Gastroesophageal sphincter (tissue), 4 donors: ENCODE measurements at regions not wholly inside any gene's neighbourhood (a gene's known extent, or its start where the extent isn't known, plus 50 kb on each side); places are given as distances from the start of the nearest gene placed in this dataset.

Source experiments
- ATAC-seq: fragments of 150-250 bp; one replicate; pipeline ENCODE4 v1.9.1; 2016; ENCODE audit warnings: mild to moderate bottlenecking, moderate library complexity
- H3K27ac ChIP-seq, 4 donors: fragments of 200-600 bp; sonication (generic) in 3 of 4; 1 replicate in 3 of 4; 2 replicates in 1 of 4; pipeline ENCODE4 v1.5.1; 2016 to 2019
- H3K27me3 ChIP-seq: fragments of 200-600 bp; sonication (generic); one replicate; pipeline ENCODE4 v1.5.1; 2019
- H3K36me3 ChIP-seq, 2 donors: fragments of 200-600 bp; sonication (generic); one replicate each; pipeline ENCODE4 v1.5.1; 2019; ENCODE audit warnings: control low read depth in 1 of 2
- H3K4me1 ChIP-seq, 3 donors: fragments of 200-600 bp; sonication (generic); 1 replicate in 2 of 3; 2 replicates in 1 of 3; pipeline ENCODE4 v1.5.1; 2016 to 2019; ENCODE audit warnings: control low read depth in 2 of 3
- H3K4me3 ChIP-seq, 2 donors: fragments of 200-600 bp; sonication (generic); one replicate each; pipeline ENCODE4 v1.5.1; 2019; ENCODE audit warnings: mild to moderate bottlenecking in 1 of 2, moderate library complexity in 1 of 2
- H3K9me3 ChIP-seq, 3 donors: fragments of 200-600 bp; sonication (generic); one replicate each; pipeline ENCODE4 v1.5.1; 2017 to 2019; ENCODE audit warnings: control low read depth in 2 of 3
- EP300 ChIP-seq: sonication (generic); formaldehyde crosslinking; IDR thresholded peaks from one replicate; pipeline ENCODE4 v1.6.1; 2017; ENCODE audit warnings: antibody characterized with exemption, mild to moderate bottlenecking
- POLR2A ChIP-seq, 2 donors: fragments of 450-650 bp; IDR thresholded peaks; one replicate each; pipeline ENCODE4 v1.6.1; 2017; ENCODE audit warnings: antibody characterized with exemption in 2 of 2, mild to moderate bottlenecking in 2 of 2, moderate library complexity in 1 of 2
- POLR2AphosphoS5 ChIP-seq: sonication (generic); formaldehyde crosslinking; IDR thresholded peaks from one replicate; pipeline ENCODE4 v1.6.1; 2017; ENCODE audit warnings: antibody characterized with exemption
- whole genome bisulfite sequencing, 2 donors: methylation state at CpG; one replicate each; pipeline ENCODE4 v1.1.5; 2018; ENCODE audit warnings: low coverage in 1 of 2; 5-methylcytosine and 5-hydroxymethylcytosine counted together
- TF ChIP-seq, protein P1 (sequence below), 4 experiments: fragments of 200-600 bp in 2 of 4; fragments of 450-650 bp in 2 of 4; sonication (generic) in 1 of 4; IDR thresholded peaks; one replicate each; pipeline ENCODE4 v1.5.1; 2017 to 2019; ENCODE audit warnings: antibody characterized with exemption in 4 of 4, mild to moderate bottlenecking in 2 of 4, moderate library complexity in 2 of 4

DNA sequence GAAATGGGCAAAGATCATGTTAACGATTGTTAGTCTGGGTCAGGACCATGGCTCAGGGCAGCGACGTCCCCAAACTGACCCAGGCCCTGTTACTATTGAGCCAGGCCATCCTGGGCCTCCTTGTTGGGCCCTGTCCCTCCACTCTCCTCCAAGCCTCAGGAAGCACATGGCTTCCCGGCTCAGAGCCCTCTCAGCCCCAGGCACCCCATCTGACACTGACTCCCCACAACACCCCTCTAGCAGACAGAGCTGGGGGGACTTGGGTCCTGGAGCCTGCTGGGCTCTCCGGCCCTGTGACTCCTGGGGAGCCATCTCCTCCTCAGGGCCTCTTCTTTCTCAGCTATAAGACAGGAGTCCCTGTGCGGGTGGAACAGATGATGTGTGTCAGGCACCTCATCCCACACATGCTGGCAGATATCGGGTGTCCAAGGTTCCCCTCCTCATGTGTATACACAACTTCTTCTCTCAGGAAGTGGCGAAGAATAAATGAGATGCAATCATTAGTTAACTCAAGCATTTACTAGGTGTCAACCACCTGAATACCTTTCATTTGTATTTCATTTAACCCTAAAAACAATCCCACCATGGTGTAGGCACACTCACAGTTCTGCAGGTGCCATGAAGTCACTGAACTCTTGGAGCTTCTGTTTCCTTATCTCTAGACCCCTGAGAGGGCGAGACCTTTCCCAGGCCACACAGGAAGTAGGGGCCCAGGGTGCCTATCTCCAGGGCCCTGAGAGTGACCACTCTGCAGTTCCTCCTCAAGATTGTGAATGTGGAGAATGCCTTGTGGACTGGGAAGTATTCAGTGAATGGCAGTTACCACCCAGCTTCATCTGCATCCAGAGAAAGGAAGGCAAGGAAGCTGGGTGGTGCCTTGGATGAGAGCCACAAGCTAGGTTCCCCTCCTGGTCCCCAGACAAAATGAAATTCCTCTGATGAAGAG, 282.5 kb upstream of the TLE3 start:
- H3K9me3 ChIP-seq, result peaks cover 0 to 10% (median 0%) of the 10 kb centered on the region in 3 donors
- no peaks in the 10 kb centered on the region for H3K27me3 ChIP-seq
- H3K4me3 ChIP-seq, result no peak overlapping the region
- no peaks in the 10 kb centered on the region for H3K36me3 ChIP-seq
- no peak overlapping the region for H3K27ac ChIP-seq
- H3K4me1 ChIP-seq, result peaks cover 0 to 31% (median 15%) of the 10 kb centered on the region in 3 donors
- TF ChIP-seq POLR2AphosphoS5, result no peak
- ATAC-seq, result no peak
- 89% methylated on average over 4 of the region's 9 CpGs; no CpG with 5 or more reads in 1 of the 2 donors for WGBS, 2 donors

DNA sequence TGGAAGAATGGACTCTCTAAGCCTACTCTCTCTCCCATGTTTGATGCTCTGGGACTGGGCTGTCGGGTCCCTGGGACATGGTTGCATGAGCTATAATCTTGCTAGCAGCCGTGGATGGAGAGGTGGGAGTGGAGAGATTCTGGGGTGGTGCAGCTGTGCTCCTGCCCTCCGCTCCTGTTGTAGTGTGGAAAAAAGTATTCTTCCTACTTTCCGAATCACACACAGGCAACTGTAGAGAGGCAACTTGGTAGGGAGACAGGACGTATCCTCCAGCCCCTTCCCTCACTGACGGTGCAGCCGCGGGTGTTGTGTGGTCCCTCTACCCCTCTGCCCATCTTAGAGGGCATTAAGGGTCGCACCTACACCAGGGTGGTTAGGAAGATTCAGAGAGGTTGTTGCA, 281.4 kb upstream of the TLE3 start:
- WGBS, 2 donors, result 98 to 100% methylated on average over 1 to 4 of the region's 9 CpGs
- H3K27ac ChIP-seq, result no peak overlapping the region
- no peak for ATAC-seq
- H3K4me1 ChIP-seq, result peaks cover 0 to 31% (median 15%) of the 10 kb centered on the region in 3 donors
- TF ChIP-seq, protein P1, sequence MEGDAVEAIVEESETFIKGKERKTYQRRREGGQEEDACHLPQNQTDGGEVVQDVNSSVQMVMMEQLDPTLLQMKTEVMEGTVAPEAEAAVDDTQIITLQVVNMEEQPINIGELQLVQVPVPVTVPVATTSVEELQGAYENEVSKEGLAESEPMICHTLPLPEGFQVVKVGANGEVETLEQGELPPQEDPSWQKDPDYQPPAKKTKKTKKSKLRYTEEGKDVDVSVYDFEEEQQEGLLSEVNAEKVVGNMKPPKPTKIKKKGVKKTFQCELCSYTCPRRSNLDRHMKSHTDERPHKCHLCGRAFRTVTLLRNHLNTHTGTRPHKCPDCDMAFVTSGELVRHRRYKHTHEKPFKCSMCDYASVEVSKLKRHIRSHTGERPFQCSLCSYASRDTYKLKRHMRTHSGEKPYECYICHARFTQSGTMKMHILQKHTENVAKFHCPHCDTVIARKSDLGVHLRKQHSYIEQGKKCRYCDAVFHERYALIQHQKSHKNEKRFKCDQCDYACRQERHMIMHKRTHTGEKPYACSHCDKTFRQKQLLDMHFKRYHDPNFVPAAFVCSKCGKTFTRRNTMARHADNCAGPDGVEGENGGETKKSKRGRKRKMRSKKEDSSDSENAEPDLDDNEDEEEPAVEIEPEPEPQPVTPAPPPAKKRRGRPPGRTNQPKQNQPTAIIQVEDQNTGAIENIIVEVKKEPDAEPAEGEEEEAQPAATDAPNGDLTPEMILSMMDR (IDR thresholded peaks at IDR 0.05), result no peak
- TF ChIP-seq EP300 (no peak), POLR2A (IDR thresholded peaks at IDR 0.05) (no peak), POLR2AphosphoS5 (no peak)
- H3K9me3 ChIP-seq, result peaks cover 0 to 10% (median 0%) of the 10 kb centered on the region in 3 donors
- no peaks in the 10 kb centered on the region for H3K36me3 ChIP-seq
- no peak overlapping the region for H3K4me3 ChIP-seq
- H3K27me3 ChIP-seq, result no peaks in the 10 kb centered on the region

DNA sequence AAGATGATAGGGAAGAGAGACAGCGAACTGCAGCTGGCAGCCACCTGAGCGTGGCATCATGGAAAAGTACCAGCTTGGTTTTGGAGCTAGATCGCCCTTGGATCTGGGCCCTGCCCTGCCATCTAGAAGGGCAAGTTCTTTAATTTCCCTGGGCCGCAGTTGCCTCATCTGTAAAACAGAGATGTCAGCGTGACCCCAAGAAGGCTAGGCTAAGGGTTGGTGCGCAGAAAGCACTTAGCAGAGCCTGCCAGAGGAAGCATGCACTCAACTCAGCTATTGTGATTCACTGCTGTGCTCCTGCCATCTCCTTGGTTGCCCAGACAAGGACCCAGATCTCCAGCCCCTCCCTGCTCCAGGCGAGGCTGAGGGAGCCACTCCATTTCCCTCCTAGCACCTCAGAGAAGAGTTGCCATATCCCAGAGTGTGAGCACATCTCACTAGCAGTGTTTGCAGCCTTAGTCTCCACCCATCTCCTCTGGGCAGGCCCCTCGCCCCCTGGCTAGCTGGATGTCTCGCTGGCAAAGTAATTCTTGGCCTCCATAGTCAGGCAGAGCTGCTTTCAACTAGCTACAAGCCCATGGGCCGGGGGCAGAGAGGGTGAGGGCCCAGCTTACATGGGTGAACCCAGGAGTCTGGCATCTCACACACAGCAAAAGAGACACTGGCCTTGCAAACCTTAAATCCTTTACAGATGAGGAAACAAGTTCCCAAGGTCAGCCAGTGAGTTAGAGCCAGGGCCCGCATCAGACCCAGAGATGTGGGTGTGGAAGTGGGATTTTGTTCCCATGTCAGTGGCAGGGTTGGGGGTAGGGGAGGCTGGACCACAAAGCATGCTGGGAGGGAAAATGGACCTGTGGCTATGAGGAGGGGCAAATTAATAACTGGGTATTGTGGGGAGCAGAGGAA, 280.7 kb upstream of the TLE3 start:
- Histone ChIP-seq H3K9me3 (peaks cover 0 to 10% (median 0%) of the 10 kb centered on the region in 3 donors), H3K27ac (no peak overlapping the region), H3K27me3 (no peaks in the 10 kb centered on the region), H3K36me3 (no peaks in the 10 kb centered on the region), H3K4me3 (no peak overlapping the region), H3K4me1 (peaks cover 0 to 31% (median 15%) of the 10 kb centered on the region in 3 donors)
- TF ChIP-seq, protein P1 (IDR thresholded peaks at IDR 0.05), result no peak
- TF ChIP-seq POLR2AphosphoS5 (no peak), EP300 (no peak), POLR2A (IDR thresholded peaks at IDR 0.05) (no peak)
- no peak for ATAC-seq
- 97 to 100% methylated on average over 1 to 8 of the region's 11 CpGs for whole genome bisulfite sequencing, 2 donors

DNA sequence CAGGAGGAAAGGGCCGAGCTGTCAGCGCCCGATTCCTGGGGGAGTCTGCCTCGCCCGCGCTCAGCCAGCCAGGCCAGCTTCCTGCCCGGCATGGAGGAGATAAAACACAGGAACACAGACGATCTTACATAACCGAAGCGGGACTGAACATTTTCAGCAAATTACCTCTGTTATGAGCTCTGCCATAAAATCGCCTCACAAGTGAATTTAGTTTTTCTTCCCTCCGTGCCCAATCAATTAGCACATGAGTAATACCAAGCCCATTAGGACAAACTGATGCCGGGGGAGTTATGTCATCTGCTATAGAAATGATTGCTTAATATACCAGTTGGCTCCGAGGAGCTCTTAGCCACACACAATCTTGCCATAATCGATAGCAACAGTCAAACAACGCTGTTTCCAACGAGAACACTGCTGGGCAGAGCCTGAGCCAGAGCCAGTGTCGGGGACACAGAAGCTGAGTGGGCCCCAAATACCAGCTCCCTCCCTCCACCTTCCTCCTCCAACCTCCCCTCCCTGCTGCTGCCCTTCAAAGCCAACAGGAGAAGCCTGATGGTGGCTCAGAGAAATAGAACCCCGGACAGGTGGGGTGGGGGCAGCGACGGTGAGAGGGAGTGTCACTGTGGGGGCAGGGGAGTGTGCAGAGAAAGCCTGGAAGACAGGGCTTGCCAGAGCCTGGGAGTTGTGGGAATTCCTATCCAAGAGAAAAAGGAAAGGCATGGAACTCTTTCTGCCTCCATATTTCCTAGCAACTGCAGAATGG, 279.4 kb upstream of the TLE3 start:
- TF ChIP-seq EP300 (no peak), POLR2AphosphoS5 (peak; percentile 52)
- Histone ChIP-seq H3K9me3 (peaks cover 0 to 9% (median 0%) of the 10 kb centered on the region in 3 donors), H3K4me1 (peaks cover 0 to 31% (median 15%) of the 10 kb centered on the region in 3 donors), H3K4me3 (no peak overlapping the region), H3K27ac (peak overlapping the region in 2 of 4 donors; percentile 30 to 45), H3K27me3 (no peaks in the 10 kb centered on the region), H3K36me3 (no peaks in the 10 kb centered on the region)
- 10 to 21% methylated on average over 4 of the region's 21 CpGs for WGBS, 2 donors
- ATAC-seq, result peak; percentile 82

DNA sequence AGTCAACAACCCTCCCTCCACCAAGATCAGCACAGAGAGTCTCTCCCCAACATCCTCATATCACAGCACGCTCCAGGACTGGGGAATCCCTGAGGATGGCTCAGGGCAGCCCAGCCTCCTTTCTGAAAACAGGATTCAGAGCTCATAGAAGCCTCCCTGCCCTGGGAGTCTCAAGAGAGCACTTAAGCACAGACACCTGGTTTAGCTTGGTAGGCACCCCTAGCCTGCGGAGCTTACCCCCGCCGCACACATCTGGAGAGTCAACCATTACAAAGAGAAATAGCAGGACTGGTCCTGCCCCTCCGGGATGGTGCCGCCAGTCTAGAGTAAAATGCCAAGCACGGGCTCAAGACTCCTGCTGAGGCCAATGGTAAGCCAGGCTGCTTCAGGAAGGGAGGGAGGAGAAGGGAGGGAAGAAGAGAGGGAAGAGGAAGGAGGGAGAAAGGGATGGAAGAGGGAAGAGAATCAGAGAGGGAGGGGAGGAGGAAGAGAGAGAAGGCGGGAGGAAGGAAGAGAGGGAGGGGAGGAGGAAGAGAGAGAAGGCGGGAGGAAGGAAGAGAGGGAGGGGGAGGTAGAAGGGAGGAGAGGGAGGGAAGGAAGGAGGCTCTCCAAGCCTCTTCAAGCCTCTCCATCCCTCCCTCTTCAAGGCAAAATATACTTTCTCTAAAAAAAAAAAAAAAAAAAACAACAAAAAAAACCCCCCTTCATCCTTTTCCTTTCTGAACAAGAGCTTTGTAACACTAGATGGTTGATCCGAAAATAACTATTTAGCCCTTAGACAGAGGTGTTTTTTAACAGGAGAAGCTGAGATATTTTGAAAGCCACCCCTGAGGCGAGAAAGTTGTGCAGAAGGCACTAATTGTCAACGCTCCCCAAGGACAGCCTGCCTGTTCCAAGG, 278.6 kb upstream of the TLE3 start:
- Histone ChIP-seq H3K27ac (peak overlapping the region in 2 of 4 donors; percentile 30 to 45), H3K36me3 (no peaks in the 10 kb centered on the region), H3K4me1 (peaks cover 0 to 31% (median 15%) of the 10 kb centered on the region in 3 donors), H3K9me3 (peaks cover 0 to under 1% (median 0%) of the 10 kb centered on the region in 3 donors), H3K27me3 (no peaks in the 10 kb centered on the region), H3K4me3 (no peak overlapping the region)
- TF ChIP-seq POLR2A (IDR thresholded peaks at IDR 0.05) (no peak), POLR2AphosphoS5 (no peak), EP300 (no peak)
- TF ChIP-seq, protein P1 (IDR thresholded peaks at IDR 0.05), result no peak
- ATAC-seq, result no peak
- 13 to 21% methylated on average over 1 to 5 of the region's 12 CpGs for WGBS, 2 donors
